ENCODE measurements at regions not wholly inside any gene's neighbourhood (a gene's known extent, or its start where the extent isn't known, plus 50 kb on each side); places are given as distances from the start of the nearest gene placed in this dataset.

DNA sequence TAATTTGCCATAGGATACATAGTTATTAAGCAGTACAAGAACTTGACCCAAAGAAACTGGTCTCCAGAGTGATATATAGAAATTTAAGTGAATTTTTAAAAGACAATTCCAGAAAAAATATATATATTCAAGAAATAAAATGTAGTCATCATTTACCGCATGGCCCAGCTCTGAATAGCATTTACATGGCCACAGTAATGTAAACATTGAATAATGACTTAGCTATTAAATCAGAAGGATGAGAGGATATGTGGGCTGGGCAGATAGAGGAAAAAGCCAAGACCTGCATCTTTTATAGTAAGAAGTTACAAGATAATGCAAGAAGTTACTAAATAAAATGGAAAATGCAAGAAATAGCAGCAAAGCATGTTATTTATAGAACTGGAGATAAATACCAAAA, 405.2 kb upstream of the WWC1 start:
- DNase-seq = no peak

DNA sequence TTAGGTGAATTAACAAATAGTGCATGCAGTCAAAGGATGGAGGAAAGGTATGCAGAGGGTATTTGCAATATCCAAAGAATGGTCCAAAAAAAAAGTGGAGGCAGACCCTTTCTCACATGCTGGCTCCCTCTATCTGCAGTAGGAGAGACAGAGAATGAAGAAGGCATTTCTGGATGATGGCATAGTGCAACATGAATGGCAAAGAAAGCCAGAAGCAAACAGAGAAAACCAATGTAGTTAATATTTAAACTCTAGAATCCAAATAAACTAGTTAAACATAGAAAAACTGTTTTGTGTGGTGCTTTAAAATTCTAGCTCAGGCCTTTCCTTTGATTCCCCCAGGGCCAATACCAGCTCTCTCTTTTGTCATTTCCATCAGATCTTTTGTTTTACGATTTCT, 403.1 kb upstream of the WWC1 start:
- no peak for DNase-seq

DNA sequence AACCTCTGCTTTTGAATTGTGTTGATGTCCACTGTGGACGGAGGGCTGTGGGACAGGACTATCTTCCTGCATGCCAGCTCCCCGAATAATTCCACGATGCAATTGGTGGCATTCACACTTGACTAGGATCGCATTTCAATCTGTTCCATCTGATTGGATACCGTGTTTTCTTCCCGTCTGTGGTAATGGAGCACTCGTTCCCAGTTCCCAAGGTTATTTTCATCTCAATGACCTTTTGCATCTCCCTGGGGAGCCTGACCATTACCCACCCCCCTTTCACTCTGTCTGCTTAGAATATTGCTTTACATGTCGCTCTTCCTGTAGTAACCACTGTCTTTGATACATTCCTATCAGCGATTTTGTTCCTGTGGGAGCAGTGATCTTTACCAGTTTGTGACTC, 402.2 kb upstream of the WWC1 start:
- no peak for DNase-seq

DNA sequence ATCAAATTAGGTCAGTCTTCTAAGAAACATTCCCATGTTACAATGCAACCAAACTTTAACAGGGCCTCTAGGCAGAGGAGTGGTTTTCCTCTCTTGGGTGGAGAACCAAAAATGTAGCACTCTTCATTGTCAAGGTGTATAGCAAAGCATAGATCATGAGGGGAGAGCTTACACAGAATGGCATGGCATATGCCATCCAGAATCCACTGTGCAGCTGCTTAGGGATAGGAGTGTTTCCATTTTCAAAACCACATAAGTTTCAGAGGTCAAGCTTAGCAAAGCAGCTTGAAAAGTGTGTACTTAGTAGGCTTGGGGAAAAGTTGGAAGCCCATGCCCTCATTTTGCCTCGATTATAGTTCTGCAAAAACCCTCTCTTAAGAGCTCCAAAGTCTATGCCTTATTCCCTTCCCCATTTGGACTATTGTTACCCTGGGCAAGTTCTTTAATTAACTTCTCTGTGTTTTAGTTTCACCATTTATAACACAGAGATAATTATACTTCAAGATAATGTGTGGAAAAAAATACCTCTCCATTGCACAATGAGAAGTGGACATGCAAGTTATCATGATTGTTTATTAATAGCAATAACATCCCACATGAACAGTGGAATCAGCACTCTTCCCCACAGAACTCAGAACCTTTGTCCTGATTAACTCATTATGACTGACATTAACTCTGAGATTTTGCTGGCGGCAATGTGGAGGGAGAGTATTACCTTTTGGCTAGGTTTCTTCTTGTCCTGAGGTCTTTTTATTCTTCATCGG, 398.9 kb upstream of the WWC1 start:
- no peak for DNase-seq

DNA sequence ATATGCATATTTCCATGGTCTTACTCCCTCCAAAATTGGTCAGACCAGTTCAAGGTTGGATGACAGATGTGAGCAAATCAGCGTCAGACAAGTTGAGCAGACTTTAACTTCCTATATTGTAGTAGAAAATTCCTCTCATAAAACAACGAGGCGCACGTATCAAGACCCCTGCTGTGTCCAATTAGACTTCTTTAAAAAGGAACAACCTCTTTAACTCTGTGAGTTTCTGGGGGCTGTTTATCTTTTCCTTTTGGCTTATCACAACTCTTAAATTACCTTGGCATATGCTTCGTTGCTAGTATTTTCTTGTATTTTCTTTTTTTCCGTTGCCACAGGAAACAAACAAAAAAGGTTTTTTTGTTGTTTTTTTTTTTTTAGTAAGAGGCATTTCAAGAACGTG, 398.2 kb upstream of the WWC1 start:
- DNase-seq = peak in 1 of 2 experiments; percentile 7

DNA sequence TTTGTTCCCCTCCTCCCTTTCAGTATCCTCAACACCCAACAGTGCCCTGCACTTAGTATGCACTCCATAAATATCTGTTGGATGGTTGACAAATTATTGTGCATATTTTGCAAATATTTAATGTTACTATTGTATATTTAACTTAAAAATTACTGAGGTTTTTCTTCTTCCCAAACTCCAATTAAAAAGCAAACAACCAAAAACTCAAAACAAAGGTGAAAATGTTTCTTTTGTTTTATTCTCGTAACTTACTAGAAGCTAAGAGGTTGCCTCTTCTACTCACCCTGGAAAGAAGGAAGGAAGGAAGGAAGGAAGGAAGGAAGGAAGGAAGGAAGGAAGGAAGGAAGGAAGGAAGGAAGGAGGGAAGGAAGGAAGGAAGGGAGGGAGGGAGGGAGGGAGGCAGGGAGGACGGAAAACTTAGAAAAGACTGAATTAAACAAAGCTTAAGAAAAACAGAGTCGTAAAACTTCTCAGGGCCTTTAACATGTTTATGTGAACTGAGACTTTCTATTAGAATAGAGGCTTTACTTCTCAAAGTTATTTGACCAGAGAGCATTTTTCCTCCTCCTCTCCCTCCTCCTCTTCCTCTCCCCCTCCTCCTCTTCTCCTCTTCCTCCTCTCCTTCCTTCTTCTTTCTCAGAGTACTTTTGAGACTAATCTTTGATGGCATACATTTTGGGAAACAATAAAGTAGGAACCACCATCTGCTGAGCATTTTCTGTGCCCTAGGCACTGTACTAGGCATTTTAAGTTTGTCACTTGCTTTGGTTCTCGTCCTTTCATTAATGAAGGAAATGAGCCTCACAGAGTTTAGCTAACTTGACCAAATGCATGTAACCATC, 396.6 kb upstream of the WWC1 start:
- DNase-seq = no peak

DNA sequence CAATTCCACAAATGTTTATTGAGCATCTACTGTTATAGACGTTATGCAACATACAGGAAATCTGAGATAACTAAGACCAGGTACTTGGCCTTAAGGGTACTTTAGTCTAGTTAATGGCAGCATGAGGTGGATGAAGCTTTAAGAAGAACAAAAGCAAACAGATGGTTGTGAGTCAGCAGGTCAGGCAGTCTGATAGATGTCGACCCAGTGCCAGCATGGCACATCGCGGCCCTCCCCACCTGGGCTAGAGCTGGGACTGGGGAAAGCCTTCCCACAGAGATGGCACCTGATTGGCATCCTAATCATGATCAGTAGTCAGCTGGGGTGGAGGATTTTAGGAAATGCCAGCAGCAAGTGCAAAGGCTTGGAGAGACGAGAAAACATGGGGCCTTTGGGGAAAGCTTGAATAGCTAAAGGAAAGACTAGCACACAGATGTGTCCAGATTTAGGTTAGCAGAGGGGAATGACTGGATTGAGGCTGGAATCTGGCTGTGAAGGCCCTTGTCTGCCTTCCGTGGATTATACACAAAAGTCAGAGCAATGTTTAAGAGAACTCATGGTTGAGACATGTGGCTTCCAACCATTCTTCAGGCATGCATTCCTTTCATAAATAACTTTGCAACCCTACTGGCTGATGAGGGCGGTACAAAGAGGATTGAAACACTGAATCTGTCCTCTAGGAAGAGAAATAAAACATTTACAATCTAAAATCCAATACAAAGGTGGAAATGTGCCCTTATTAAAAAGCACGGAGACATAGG, 395.4 kb upstream of the WWC1 start:
- DNase-seq = peak; percentile 43 to 79

DNA sequence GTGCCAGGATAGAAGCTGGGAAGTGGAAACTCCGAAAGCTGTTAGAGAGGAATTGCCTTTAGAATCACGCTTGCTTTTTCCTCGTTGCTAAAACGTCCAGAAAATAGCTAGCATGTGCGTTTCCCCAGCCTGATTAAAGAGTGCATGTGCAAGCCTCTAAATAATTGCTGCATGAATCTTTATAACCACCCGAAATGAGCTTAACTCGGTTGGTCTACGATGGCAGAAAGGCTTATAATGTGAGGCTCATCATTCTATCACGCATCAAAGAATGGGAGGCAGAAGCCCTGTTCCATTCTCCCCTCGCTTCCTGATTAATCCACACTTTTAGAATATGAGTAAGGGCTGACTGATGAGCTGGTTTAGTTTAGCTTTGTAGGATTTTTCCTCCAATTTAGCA, 394.6 kb upstream of the WWC1 start:
- no peak for DNase-seq

DNA sequence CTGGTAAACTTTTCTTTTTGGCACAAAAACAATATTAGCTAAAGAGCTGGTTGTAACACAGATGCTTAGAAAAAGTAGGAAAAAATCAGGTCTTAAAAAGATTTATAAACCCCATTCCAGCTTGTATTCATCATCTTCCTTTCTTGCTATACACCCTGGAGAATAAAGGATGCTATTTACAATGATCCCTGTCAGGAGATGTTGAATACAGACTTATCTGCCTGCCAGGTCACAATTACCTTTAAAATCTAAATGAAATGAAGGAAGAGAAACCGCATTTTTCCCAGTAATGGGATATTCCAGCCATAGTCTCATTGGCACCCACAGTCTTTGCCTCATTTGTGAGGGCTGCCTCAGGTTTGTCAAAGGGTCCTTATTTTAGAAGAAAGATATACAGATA, 394.1 kb upstream of the WWC1 start:
- DNase-seq = no peak

DNA sequence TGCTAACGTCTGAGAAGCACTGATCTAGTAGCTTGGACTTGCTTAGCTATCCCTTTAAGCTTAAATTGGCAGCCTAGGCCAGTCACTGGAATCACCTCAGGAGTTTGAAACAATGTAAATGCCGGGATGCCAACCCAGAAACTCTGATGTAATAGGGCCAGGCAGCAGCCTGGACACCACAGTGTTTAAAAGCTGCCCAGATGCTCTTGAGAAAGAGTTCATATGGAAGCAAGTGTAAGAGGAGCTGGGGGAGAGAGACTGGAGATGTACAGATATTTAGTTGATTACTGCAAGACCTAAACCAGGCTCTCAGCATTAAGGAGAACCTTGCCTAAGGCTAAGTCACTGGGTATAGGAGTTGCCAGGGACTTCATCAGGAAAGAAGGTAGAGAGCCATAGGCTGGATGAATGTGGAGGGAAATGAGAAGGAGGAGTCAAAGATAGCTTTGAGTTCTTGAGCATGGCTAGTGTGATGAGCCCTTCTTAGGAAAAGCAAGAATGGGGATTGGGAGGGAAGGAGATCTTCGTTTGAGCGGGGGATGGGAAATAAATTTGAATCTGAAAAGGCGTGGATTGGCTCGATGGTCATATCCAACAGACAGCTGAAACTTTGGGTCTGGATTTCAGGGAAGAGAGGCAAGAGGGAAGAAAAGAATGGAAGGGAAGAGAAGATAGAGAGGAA, 392.9 kb upstream of the WWC1 start:
- DNase-seq = no peak

DNA sequence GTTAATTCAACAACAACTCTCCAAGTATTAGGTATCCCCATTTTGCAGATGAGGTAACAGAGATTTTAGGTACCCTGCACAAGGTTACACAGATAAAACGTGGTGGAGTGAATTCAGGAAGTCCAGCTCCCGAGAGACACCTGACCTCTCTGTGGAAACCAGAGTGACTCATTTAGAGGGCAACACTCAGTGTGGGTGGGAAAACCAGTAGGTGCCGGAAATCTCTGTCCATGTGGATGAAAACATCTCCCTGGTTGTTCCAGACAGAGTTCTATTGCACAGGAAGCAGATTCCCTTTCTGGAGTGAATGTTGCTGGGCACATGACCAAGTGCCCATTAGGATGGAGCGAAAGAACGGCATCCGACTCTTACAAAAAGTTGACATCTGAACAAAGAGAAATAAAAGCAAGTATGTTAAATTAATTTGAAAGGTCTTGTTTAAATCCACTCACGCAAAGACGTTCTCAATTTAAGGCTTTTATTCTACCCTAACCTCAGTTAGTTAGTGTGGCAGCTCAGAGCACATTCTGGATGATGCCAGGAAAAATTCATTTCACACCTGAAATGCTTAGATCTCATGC, 391.9 kb upstream of the WWC1 start:
- no peak for DNase-seq

DNA sequence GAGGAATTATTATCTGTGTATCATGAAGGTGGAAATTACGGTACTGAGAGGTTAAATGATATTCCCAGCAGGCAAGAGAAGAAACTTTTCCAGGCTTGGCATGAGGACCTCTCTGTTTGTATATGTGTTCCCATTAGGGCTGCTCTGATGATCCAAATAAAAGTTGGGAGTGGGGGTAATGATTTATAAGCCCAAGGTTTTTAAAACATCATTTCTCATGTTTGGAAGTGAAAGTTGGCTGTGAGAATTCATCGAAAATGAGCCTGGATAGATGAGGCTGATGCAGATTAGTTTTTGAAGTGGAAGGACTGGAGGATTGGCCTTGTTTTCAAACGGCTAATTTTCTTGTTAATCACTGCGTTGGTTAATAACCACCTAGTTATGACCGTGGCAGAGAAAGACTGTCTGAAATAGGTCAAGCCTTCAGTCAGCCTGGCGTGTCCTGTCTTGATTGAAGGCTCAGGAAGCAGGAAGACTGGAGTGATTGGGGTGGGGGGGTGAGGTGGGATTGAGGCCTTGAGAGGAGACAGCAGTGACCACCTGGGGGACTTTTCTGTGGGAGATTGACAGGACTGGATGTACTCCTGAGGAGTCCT, 391.0 kb upstream of the WWC1 start:
- DNase-seq = no peak

DNA sequence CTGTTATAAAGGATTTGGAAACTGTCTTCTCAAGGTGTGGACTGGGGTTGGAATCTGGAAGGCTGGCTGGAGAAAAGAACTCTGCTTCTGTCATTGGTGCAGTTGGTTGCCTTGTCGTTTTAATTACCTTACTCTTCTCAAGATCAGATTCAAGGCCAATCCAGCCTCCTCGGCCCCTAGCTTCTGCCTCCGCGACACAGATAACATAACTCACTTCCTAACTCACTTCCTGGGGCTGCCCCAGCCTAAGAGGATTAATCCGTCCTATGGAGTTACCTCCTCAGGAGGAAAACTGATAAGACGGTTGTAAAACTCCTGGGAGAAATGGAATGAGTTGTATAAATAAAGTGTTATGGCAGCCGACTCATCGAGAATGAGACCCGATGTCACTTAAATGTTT, 389.1 kb upstream of the WWC1 start:
- DNase-seq = no peak

DNA sequence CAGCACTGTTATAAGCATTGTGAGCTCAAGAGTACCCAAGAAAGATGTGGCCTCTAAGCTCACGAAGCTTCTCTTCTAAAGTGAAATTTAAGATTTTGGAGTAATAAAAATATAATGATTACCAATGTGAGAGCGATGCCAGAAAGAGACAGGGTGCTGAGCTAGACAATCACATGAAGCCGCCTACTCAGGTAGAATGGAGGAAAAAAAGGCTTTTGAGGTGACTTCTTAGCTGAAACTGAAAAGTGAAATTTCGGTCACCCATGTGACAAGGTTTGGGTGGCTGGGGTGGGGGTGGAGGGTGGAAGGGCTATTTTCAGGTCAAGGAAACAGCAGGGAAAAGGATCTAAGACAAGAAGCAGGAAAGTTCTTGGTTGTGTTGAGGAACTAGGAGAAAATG, 388.2 kb upstream of the WWC1 start:
- DNase-seq = no peak

DNA sequence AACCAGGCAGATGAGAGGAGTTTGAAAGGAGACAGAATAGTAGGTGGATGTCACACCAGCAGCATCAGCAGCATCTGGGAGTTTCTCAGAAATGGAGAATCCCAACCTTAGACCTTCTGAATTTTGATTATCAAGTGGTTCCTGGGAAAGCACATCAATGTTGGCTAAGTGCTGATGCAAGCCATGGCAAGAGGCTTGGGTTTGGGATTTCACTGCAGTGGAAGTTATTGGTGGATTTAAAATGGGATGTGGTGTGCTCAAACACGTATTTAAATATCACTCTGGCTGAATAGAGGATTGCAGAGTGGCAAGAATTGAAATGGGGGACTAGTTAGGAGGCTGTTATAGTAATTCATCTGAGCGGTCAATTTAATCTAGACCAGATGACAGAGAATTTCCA, 387.8 kb upstream of the WWC1 start:
- DNase-seq = no peak

DNA sequence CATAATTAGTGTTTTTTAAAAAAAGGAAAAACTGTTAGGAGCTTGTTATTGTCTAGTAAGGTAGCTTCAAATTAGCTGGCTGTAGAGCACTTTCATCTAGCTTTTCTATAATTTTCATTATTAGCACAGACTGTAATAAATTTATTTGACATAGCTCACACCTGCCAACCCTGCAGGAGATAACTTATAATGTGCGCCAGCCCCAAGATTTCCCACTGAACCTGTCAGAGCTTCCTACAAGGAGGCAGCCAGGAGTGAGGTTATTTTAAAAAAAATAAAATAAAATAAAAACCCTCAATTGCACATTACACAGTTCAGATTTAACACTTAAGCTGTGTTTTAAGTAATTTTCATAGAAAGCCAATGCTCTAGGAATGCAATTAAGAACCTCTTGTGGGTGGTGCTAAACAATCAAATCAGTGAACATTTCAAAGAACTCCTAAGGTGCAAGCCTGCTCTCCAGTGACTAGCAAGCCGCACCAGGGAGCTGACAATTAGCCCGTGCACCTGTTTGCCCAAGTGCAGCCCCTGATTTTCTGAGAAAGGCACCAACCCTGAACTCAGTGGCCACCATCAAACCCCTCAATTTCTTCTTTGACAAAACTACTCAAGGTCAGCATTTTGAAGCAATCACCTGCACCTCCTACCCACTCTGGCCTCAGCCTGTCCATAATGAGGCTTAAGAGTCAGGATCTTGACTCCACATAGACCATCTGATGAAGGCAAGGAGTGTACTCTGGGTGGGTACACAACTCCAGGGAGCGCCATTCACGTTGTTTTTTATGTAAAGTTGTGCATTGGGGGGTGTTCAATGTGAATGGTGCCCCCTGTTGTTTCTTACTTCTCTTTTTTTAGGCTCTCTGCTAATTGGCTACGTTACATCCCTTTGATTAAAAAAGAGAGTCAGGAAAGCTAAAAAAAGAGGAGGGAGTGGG, 385.3 kb upstream of the WWC1 start:
- no peak for DNase-seq

DNA sequence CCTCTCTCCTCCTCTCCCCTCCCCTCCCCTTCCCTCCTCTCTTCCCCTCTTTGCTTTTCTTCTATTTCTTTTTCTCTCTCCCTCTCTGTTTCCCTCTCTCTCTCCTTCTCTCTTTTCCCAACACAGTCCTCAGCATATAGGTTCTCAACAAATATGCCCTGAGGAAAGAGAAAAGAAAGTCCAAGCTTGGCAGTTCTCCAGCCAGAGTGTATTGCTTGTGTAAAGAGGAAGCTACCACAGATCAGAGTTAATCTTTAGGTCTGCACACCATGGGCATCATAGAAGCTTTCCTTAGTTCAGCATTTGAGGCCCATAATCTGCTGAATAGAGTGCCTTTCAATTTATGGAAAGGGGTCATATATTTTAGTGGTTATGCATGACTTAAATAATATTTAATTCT, 382.8 kb upstream of the WWC1 start:
- DNase-seq = no peak

DNA sequence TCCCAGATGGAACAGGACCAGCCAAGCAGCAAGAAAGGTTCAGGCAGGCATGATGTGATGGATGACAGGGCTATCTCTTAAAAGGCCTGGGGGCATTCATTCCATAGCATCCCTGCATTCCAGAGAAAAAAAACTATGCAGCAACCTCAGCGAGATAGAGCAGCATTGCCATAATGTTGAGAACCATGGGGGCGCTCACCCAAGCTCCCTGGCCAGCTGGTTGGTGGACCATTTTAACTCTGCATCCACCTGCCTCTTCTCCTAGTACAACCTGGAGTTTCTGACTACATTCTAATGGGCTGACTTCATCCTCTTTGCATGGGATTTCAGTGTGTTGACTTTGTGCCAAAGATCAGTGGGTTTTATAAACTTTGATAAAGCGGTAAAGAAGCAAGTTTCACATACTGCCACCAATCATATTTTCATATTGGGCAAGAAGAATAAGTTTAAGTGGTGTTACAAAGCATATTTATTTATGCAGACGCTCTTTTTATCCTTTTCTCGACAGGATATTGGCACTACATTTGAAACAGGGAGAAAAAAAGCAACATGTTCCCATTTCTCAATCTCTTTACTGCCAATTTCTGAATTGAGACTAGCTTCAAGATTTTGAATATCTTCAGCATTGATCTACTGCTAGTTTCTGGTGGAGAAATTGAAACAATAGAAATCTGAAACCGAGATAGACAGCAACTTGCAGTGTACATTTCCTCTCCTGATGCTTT, 378.3 kb upstream of the WWC1 start:
- DNase-seq = no peak

DNA sequence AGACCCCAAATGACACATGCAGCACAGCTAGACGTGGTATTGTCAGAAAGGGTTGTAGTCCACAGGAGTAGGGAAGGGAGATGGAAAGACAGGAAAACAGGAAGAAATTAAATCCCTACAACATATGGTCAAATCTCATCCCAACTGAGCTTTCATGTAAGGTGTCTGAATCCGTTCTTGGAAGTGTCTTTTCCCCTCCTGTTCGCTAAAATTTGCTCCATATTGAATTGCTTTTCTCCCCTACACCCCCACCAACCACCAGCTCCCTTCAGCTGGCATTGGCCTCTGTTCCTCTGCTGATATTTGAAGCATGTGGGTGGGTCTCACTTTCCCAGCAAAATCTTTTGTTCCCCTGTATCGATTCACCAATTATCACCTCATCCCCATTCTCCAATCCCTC, 376.2 kb upstream of the WWC1 start:
- DNase-seq = peak in 1 of 2 experiments; percentile 53

DNA sequence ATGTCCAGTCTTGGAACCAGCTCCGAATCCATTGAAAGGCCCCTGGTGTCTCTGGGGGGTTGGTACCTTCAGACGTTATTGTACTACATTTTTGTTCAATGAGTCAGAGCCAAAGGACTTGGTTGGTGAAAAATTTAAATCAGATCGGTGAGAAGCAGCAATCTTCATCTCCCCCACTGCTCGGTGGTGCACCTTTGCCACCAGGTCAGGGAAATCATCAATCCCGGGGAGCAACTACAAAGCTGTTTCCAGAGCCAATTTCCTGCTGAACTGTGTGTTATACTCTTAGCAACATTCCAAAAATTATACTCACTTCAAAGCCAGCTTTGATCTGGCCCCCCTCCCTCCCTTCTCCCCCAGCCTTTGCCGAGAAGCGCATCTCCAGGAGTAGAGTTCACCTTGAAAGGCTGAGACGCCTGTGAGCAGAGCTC, 375.2 kb upstream of the WWC1 start:
- DNase-seq = no peak

Measured in NCI-H524 (cell line).